ENCODE measurements at regions not wholly inside any gene's neighbourhood (a gene's known extent, or its start where the extent isn't known, plus 50 kb on each side); places are given as distances from the start of the nearest gene placed in this dataset.

DNA sequence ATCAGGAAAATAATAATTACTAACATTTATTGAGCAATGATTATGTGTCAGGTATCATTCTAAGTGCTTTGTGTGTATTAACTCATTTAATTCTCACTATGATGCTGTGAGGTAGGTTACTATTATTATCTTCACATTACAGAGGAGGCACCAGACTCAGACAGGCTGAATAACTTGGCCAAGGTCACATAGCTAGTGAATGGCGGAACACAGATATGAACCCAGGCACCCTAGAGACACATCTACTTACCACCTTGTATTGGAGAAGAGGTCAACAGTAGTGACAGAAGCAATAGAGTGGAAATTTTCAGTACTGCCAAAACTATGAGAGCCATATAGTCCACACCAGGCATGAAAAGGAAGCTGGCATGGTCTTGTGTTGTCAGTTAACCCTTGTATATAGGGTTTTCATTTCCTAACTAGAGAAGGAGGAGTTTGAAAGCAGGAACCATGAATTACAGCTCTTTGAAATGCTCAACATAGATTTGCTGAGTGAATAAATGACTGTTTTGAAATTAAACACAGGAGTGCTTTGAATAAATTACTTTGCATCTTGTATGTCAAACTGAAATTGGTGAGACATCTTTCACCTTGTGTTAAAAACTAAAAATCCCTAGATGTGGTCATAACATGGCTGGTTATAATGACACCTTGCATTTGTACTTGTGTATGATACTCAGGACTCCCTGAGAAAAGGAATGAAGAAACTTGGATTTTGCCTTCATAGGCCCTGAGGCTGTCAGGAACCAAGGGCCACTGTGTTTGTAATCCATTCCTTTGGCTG, 71.8 kb downstream of the RTL9 start:
- intact Hi-C loops (cut with micrococcal nuclease; ENCODE audit: unreplicated experiment) = no loop called here
- no TSS peak for BruUV-seq (replicated peaks)
- POLR2A ChIA-PET = no interaction called here
- CTCF ChIA-PET = no interaction called here
- DNase-seq (ENCODE audit: low read depth, low spot score) (no peak), ATAC-seq (no peak)
- H3K9me3 ChIP-seq (ENCODE audit: control insufficient read depth, insufficient read depth, low read depth, low read length) = no peaks in the 10 kb centered on the region
- H3K4me3 ChIP-seq (ENCODE audit: low read depth in 2 of 2, low read length in 2 of 2) = no peak overlapping the region
- peaks cover 5% of the 10 kb centered on the region for H3K27me3 ChIP-seq (ENCODE audit: control insufficient read depth, insufficient read depth, low read length)
- TF ChIP-seq, protein P1, sequence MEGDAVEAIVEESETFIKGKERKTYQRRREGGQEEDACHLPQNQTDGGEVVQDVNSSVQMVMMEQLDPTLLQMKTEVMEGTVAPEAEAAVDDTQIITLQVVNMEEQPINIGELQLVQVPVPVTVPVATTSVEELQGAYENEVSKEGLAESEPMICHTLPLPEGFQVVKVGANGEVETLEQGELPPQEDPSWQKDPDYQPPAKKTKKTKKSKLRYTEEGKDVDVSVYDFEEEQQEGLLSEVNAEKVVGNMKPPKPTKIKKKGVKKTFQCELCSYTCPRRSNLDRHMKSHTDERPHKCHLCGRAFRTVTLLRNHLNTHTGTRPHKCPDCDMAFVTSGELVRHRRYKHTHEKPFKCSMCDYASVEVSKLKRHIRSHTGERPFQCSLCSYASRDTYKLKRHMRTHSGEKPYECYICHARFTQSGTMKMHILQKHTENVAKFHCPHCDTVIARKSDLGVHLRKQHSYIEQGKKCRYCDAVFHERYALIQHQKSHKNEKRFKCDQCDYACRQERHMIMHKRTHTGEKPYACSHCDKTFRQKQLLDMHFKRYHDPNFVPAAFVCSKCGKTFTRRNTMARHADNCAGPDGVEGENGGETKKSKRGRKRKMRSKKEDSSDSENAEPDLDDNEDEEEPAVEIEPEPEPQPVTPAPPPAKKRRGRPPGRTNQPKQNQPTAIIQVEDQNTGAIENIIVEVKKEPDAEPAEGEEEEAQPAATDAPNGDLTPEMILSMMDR (IDR thresholded peaks at IDR 0.05) = no peak
- TF ChIP-seq TCF7L2 (IDR thresholded peaks at IDR 0.05; ENCODE audit: low read depth, low read length) (no peak), SIN3A (IDR thresholded peaks at IDR 0.05; ENCODE audit: borderline replicate concordance, insufficient read depth, low read depth, low read length) (no peak), POLR2AphosphoS5 (IDR thresholded peaks at IDR 0.05; ENCODE audit: low read depth, low read length) (no peak)
- TF ChIP-seq, protein P2, sequence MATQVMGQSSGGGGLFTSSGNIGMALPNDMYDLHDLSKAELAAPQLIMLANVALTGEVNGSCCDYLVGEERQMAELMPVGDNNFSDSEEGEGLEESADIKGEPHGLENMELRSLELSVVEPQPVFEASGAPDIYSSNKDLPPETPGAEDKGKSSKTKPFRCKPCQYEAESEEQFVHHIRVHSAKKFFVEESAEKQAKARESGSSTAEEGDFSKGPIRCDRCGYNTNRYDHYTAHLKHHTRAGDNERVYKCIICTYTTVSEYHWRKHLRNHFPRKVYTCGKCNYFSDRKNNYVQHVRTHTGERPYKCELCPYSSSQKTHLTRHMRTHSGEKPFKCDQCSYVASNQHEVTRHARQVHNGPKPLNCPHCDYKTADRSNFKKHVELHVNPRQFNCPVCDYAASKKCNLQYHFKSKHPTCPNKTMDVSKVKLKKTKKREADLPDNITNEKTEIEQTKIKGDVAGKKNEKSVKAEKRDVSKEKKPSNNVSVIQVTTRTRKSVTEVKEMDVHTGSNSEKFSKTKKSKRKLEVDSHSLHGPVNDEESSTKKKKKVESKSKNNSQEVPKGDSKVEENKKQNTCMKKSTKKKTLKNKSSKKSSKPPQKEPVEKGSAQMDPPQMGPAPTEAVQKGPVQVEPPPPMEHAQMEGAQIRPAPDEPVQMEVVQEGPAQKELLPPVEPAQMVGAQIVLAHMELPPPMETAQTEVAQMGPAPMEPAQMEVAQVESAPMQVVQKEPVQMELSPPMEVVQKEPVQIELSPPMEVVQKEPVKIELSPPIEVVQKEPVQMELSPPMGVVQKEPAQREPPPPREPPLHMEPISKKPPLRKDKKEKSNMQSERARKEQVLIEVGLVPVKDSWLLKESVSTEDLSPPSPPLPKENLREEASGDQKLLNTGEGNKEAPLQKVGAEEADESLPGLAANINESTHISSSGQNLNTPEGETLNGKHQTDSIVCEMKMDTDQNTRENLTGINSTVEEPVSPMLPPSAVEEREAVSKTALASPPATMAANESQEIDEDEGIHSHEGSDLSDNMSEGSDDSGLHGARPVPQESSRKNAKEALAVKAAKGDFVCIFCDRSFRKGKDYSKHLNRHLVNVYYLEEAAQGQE (IDR thresholded peaks at IDR 0.05; ENCODE audit: insufficient read depth in 1 of 2, low read depth in 2 of 2, low read length in 1 of 2) = no peak
- in situ Hi-C loops (cut with HindIII; ENCODE audit: low pct_unique_long_range_greater_than_20kb, low sequenced_read_pairs) = no loop called here
- H3K36me3 ChIP-seq (ENCODE audit: control insufficient read depth, insufficient read depth, low read length) = no peaks in the 10 kb centered on the region
- H3K4me1 ChIP-seq (ENCODE audit: control insufficient read depth, insufficient read depth, low read length) = no peaks in the 10 kb centered on the region
- no peak overlapping the region for H3K27ac ChIP-seq (ENCODE audit: low read length)

DNA sequence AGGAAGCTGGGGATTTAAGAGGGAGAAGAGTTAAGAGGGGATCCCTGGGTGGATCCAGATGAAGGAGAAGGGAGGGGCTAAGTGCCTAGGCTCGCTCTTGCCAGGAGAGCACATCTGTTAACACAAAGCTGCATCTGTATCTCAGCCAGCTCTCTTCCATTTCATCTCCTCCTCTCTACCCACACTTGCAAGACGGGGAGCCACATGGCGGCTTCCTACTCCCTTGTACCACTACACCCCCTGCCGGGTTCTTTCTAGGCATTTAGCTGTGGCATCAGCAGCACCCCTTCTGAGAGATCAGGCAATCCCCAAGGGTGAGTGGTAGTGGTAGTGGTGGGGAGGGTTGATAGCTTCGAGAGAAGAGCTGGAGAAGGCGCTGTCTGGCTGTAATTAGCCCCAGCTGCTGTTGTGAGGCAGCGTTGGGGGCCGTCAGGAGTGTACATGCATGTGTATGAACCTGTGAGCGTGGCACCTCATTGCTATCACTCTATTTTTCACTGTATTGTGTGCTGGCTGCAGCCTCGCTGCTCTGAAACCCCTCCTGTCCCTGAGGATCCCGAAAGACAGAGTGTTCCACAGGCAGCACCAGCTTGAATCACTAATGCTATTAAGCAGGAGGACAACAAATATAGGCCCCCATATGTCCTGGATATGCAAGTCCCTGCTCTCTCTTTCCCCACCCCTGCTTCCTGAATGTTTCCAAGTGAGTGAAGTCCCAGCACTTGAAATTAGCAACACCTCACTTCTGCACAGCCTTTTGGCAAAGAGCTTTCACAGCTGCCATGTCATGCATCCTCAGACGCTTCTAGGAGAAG, 73.7 kb downstream of the RTL9 start:
- ATAC-seq = no peak
- no peak overlapping the region for H3K4me3 ChIP-seq (ENCODE audit: low read depth in 2 of 2, low read length in 2 of 2)
- BruUV-seq (replicated peaks) = no TSS peak
- no peak for DNase-seq (ENCODE audit: low read depth, low spot score)
- intact Hi-C loops (cut with micrococcal nuclease; ENCODE audit: unreplicated experiment) = no loop called here
- peaks cover 5% of the 10 kb centered on the region for H3K27me3 ChIP-seq (ENCODE audit: control insufficient read depth, insufficient read depth, low read length)
- POLR2A ChIA-PET = no interaction called here
- TF ChIP-seq, protein P2 (IDR thresholded peaks at IDR 0.05; ENCODE audit: insufficient read depth in 1 of 2, low read depth in 2 of 2, low read length in 1 of 2) = no peak
- TF ChIP-seq POLR2AphosphoS5 (IDR thresholded peaks at IDR 0.05; ENCODE audit: low read depth, low read length) (no peak), SIN3A (IDR thresholded peaks at IDR 0.05; ENCODE audit: borderline replicate concordance, insufficient read depth, low read depth, low read length) (no peak)
- no peaks in the 10 kb centered on the region for H3K9me3 ChIP-seq (ENCODE audit: control insufficient read depth, insufficient read depth, low read depth, low read length)
- no peak overlapping the region for H3K27ac ChIP-seq (ENCODE audit: low read length)
- CTCF ChIA-PET = no interaction called here
- H3K4me1 ChIP-seq (ENCODE audit: control insufficient read depth, insufficient read depth, low read length) = no peaks in the 10 kb centered on the region
- no peaks in the 10 kb centered on the region for H3K36me3 ChIP-seq (ENCODE audit: control insufficient read depth, insufficient read depth, low read length)
- in situ Hi-C loops (cut with HindIII; ENCODE audit: low pct_unique_long_range_greater_than_20kb, low sequenced_read_pairs) = no loop called here

Measured in Panc1 (cell line).